Adrenal gland (tissue), 9 donors: ENCODE measurements at regions not wholly inside any gene's neighbourhood (a gene's known extent, or its start where the extent isn't known, plus 50 kb on each side); places are given as distances from the start of the nearest gene placed in this dataset.

Experiments used
- DNase-seq, 7 donors: peaks; one replicate each; pipeline ENCODE4 v3.0.0-alpha.2; 2019 to 2020
- H3K27ac ChIP-seq, 5 donors: fragments of 200-600 bp; sonication (generic) in 4 of 5; 1 replicate in 3 of 5; 2 replicates in 2 of 5; pipeline versions ENCODE4 v1.5.1 to v1.8.0; 2016 to 2020; ENCODE audit warnings: mild to moderate bottlenecking in 1 of 5
- H3K27me3 ChIP-seq: fragments of 200-600 bp; 2 replicates; pipeline ENCODE4 v1.8.0; 2021
- H3K36me3 ChIP-seq, 2 donors: fragments of 200-600 bp; replicated peaks in 1 of 2; 1 replicate in 1 of 2; 2 replicates in 1 of 2; pipeline versions ENCODE4 v1.5.1 to v1.8.0; 2018 to 2022
- H3K4me1 ChIP-seq, 2 donors: fragments of 200-600 bp; replicated peaks in 1 of 2; 1 replicate in 1 of 2; 2 replicates in 1 of 2; pipeline versions ENCODE4 v1.5.1 to v1.8.0; 2018 to 2021
- H3K4me3 ChIP-seq, 4 donors: fragments of 200-600 bp; sonication (generic) in 3 of 4; one replicate each; pipeline ENCODE4 v1.5.1; 2016 to 2018
- H3K9me3 ChIP-seq, 3 donors: fragments of 200-600 bp; sonication (generic) in 1 of 3; replicated peaks in 1 of 3; 1 replicate in 2 of 3; 2 replicates in 1 of 3; pipeline versions ENCODE4 v1.5.1 to v1.8.0; 2016 to 2021
- CTCF ChIP-seq, 6 experiments: fragments of 450-650 bp in 4 of 6; fragments of 200-600 bp in 2 of 6; sonication (generic) in 1 of 6; IDR thresholded peaks; 1 replicate in 5 of 6; 2 replicates in 1 of 6; pipeline versions ENCODE4 v1.5.1 to v1.8.0; 2016 to 2021; ENCODE audit warnings: antibody characterized with exemption in 6 of 6, mild to moderate bottlenecking in 2 of 6, moderate library complexity in 1 of 6
- POLR2A ChIP-seq, 2 donors: fragments of 450-650 bp; IDR thresholded peaks; one replicate each; pipeline ENCODE4 v1.6.1; 2017; ENCODE audit warnings: antibody characterized with exemption in 2 of 2, mild to moderate bottlenecking in 2 of 2, moderate library complexity in 1 of 2
- WGBS, 4 donors: extraction: QIAGEN DNeasy Blood & Tissue Kit in 2 of 4; methylation state at CpG; one replicate each; pipeline versions ENCODE4 v1.1.5 to v1.1.7; 2013 to 2017; 5-methylcytosine and 5-hydroxymethylcytosine counted together
- intact Hi-C, 2 donors: fragments of 100-400 bp; cut with DNase I; formaldehyde crosslinking; loops; one replicate each; pipeline versions ENCODE4 v1.14.1 to v1.15.0; 2022 to 2023
- donor health status: healthy with polysubstance abuse.
- donor health status: Bipolar disorder and iron deficiency.
- donor health status: DM: yes; HTN: yes; CAD: no.
- donor health status: DM: no; HTN: no; CAD: no.
- donor health status: DM: no; HTN: no; CAD: no.

- H3K4me1 ChIP-seq: no peaks in the 10 kb centered on the region
- intact Hi-C loops: no loop called here
- no peaks in the 10 kb centered on the region for H3K36me3 ChIP-seq
- H3K9me3 ChIP-seq: no peaks in the 10 kb centered on the region
- 69 to 86% (median 82%) methylated on average over 1 of the region's 1 CpG for WGBS, 4 donors
- DNase-seq: no peak
- TF ChIP-seq CTCF (IDR thresholded peaks at IDR 0.05) (no peak), POLR2A (IDR thresholded peaks at IDR 0.05) (no peak)
- no peaks in the 10 kb centered on the region for H3K27me3 ChIP-seq
- H3K4me3 ChIP-seq: no peak overlapping the region
- no peak overlapping the region for H3K27ac ChIP-seq
Measured at GRCh38 chr1:164930833-164931232, 371.8 kb downstream of the PBX1 start.

GRCh38 chr1:164930241-164930640 lies 371.3 kb downstream of the PBX1 start:
- Histone ChIP-seq H3K4me3 (no peak overlapping the region), H3K36me3 (no peaks in the 10 kb centered on the region), H3K4me1 (no peaks in the 10 kb centered on the region), H3K9me3 (no peaks in the 10 kb centered on the region), H3K27me3 (no peaks in the 10 kb centered on the region), H3K27ac (no peak overlapping the region)
- TF ChIP-seq POLR2A (IDR thresholded peaks at IDR 0.05) (no peak), CTCF (IDR thresholded peaks at IDR 0.05) (no peak)
- DNase-seq: no peak
- 66 to 72% (median 69%) methylated on average over 2 of the region's 2 CpGs for WGBS, 4 donors
- intact Hi-C loops: no loop called here

GRCh38 chr1:164928232-164928812 lies 369.3 kb downstream of the PBX1 start:
- H3K9me3 ChIP-seq: no peaks in the 10 kb centered on the region
- intact Hi-C loops: loop anchor here in 1 of 2 donors (10.0 kb wide), 1 partner anchor 124 kb away; no protein-coding TSS in a partner anchor
- H3K4me3 ChIP-seq: no peak overlapping the region
- H3K36me3 ChIP-seq: no peaks in the 10 kb centered on the region
- H3K27me3 ChIP-seq: no peaks in the 10 kb centered on the region
- no peak for TF ChIP-seq POLR2A (IDR thresholded peaks at IDR 0.05)
- no peak for TF ChIP-seq CTCF (IDR thresholded peaks at IDR 0.05)
- DNase-seq: no peak
- no peaks in the 10 kb centered on the region for H3K4me1 ChIP-seq
- no peak overlapping the region for H3K27ac ChIP-seq
- WGBS, 4 donors: 63 to 67% (median 65%) methylated on average over 6 of the region's 6 CpGs

GRCh38 chr1:164926107-164926506 lies 367.1 kb downstream of the PBX1 start:
- H3K4me3 ChIP-seq: no peak overlapping the region
- H3K36me3 ChIP-seq: no peaks in the 10 kb centered on the region
- 38 to 65% (median 55%) methylated on average over 2 of the region's 2 CpGs for WGBS, 4 donors
- no peak for DNase-seq
- intact Hi-C loops: loop anchor here in 1 of 2 donors (10.0 kb wide), 1 partner anchor 121 kb away; no protein-coding TSS in a partner anchor
- no peaks in the 10 kb centered on the region for H3K9me3 ChIP-seq
- no peaks in the 10 kb centered on the region for H3K4me1 ChIP-seq
- no peaks in the 10 kb centered on the region for H3K27me3 ChIP-seq
- TF ChIP-seq POLR2A (IDR thresholded peaks at IDR 0.05) (no peak), CTCF (IDR thresholded peaks at IDR 0.05) (no peak)
- no peak overlapping the region for H3K27ac ChIP-seq
